HCEC 1CT (cell line): ENCODE measurements at regions not wholly inside any gene's neighbourhood (a gene's known extent, or its start where the extent isn't known, plus 50 kb on each side); places are given as distances from the start of the nearest gene placed in this dataset.
"Not testable (repeated sequence)": the region's sequence is repeated elsewhere in the genome, so short reads cannot be mapped to it uniquely, and the experiment has no call there.

Experiments used
- DNase-seq: peaks from one replicate; pipeline ENCODE4 v3.0.0-alpha.2; 2017

GRCh38 chr3:151550642-151551041, 89.8 kb upstream of the IGSF10 start:
- DNase-seq: no peak

GRCh38 chr3:151550025-151550618, 89.3 kb upstream of the IGSF10 start:
- DNase-seq: no peak

DNA sequence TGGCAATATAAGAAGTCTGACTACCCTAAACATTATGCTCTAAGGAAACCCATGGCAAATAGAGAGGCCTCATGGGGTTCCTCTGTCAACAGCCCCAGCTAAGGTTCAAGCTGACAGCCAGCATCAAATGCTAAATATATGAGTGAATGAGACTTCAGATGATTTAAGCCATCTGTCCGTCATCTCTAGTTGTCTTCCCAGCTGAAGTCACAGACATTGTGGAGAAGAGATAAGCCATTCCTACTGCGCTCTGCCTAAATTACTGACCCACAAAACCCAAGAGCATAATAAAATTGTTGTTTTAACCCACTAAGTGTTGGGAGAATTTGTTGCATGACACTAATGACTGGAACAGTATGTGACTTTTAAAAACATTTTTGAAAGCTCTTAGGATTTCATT, 87.3 kb upstream of the IGSF10 start:
- DNase-seq: no peak

GRCh38 chr3:151544164-151544548, 83.3 kb upstream of the IGSF10 start:
- no peak for DNase-seq

- no peak for DNase-seq
These were observed 80.3 kb upstream of the IGSF10 start for GRCh38 chr3:151541178-151541577.

DNA sequence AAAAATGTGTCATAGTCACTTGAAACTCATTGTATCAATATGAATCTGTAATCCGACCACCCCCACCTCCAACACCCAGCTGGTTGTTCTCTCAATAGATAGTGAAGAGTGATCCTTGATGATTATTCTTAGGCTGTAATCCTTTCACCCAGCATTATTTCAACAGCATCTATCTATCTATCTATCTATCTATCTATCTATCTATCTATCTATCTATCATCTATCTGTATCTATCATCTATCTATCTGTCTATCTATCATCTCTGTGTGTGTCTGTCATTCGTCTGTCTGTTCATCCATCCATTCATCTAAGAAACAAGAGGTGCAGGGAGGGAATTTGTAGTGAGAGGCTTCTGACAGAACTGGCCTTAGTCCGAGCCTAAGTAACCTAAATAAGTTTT, 78.7 kb upstream of the IGSF10 start:
- DNase-seq: no peak

- no peak for DNase-seq
These were observed 77.9 kb upstream of the IGSF10 start for GRCh38 chr3:151538456-151539393.

DNA sequence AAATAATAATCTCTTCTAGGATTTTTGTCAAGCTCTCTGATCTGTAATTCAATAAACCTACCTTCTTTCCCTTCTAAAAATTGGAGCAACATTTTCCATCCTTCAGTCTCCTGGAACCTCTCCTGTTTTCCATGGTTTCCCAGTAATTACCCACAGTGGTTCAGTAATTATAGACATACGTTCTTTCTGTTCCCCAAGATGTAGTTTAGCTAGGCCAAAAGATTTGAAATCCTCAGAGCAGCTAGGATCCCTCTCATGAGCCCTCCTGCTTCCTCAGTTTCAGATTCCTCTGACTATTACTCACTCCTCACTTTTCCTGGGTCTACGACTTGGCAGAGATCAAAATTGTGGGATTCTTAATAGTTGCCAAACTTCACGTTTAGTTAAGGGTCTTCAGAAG, 76.9 kb upstream of the IGSF10 start:
- peak; percentile 16 for DNase-seq

DNA sequence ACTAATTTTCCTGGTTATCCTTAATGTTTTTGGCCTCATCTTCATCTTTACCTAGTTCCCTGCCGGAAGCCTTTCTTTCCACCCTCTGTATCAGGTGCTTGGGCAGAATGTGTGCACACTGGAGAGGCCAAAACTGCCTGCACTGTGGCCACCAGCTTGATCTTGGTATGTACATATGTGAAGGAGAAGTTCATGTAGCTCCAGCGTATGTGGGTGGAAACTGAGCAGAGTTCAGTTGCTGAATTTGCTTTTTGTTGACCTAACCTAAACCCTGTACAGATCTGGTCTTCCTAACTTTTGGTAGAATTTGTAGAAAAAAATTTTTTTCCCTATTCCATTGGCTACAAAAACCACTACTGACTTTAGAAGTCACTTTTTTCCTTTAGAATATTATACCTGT, 65.9 kb upstream of the IGSF10 start:
- DNase-seq: no peak

DNA sequence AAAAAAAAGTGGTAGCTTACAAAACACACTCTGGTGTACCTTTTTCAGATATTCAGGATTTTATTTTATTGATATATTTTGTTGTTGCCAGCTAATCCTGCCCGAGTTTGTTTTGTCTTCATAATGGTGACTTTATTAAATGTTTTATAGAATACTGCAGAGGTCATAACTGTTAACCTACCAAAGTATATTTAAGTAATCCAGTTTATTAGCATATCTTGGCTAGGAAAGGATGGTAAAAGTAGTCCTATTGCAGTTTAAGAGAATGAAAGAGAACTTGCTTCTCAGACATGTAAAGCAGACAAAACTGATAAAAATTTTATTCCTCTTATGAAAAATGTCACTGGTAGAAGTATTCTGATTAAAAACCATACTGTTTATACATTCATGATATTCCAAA, 59.2 kb upstream of the IGSF10 start:
- DNase-seq: no peak

DNA sequence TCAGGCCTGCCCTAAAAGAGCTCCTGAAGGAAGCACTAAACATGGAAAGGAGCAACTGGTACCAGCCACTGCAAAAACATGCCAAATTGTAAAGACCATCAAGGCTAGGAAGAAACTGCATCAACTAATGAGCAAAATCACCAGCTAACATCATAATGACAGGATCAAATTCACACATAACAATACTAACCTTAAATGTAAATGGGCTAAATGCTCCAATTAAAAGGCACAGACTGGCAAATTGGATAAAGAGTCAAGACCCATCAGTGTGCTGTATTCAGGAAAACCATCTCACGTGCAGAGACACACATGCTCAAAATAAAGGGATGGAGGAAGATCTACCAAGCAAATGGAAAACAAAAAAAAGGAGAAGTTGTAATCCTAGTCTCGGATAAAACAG, 50.6 kb upstream of the IGSF10 start:
- DNase-seq: not testable (repeated sequence)
